Right lobe of liver (tissue), 4 donors: ENCODE measurements at regions not wholly inside any gene's neighbourhood (a gene's known extent, or its start where the extent isn't known, plus 50 kb on each side); places are given as distances from the start of the nearest gene placed in this dataset.

Experiments used
- CTCF ChIP-seq, 4 donors: fragments of 200-600 bp in 3 of 4; fragments of 450-650 bp in 1 of 4; IDR thresholded peaks; one replicate each; pipeline versions ENCODE4 v1.5.1 to v1.8.0; 2016 to 2022; ENCODE audit warnings: antibody characterized with exemption in 4 of 4, mild to moderate bottlenecking in 2 of 4
- POLR2A ChIP-seq: fragments of 450-650 bp; IDR thresholded peaks from one replicate; pipeline ENCODE4 v1.6.1; 2017; ENCODE audit warnings: antibody characterized with exemption, mild to moderate bottlenecking
- donor health status: DM: no; HTN: no; CAD: no.
- donor health status: DM: no; HTN: no; CAD: no.
- donor health status: DM: no; HTN: yes; CAD: no.

- TF ChIP-seq CTCF (IDR thresholded peaks at IDR 0.05) (no peak), POLR2A (no peak)
Measured at GRCh38 chr10:117928741-117929140, 118.0 kb downstream of the RAB11FIP2 start.
